ENCODE measurements at regions not wholly inside any gene's neighbourhood (a gene's known extent, or its start where the extent isn't known, plus 50 kb on each side); places are given as distances from the start of the nearest gene placed in this dataset.

DNA sequence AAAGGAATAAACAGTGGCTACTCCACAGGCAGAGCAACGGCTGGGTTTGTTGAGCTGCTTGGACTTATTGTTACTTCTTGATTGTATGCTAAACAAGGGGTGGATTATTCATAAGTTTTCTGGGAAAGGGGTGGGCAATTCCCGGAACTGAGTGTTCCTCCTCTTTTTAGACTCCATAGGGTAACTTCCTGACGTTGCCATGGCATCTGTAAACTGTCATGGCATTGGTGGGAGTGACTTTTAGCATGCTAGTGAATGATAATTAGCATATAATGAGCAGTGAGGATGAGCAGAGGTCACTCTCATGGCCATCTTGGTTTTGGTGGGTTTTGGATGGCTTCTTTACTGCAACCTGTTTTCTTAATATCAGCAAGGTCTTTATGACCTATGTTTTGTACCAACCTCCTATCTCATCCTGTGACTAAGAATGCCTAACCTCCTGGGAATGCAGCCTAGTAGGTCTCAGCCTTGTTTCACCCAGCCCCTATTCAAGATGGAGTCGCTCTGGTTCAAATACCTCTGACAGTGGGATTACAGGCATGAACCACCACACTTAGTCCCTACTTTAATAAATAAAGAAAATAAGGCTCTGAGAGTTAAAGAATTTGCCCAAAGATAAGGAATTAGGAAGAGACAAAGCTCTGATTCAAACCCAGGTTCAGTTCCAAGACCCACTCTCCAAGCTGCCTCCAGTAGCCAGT is 65.6 kb upstream of the CLMP start:
- H3K27ac ChIP-seq (ENCODE audit: low read length): no peak overlapping the region
- no peaks in the 10 kb centered on the region for H3K4me1 ChIP-seq (ENCODE audit: control insufficient read depth, insufficient read depth, low read length)
- no peaks in the 10 kb centered on the region for H3K36me3 ChIP-seq (ENCODE audit: control insufficient read depth, insufficient read depth, low read length)
- H3K27me3 ChIP-seq (ENCODE audit: control insufficient read depth, insufficient read depth, low read length): no peaks in the 10 kb centered on the region
- no peak overlapping the region for H3K4me3 ChIP-seq (ENCODE audit: low read length)
- no CpG with 5 or more reads among the region's 4 CpGs for WGBS (ENCODE audit: insufficient coverage, insufficient read length)
- H3K9me3 ChIP-seq (ENCODE audit: control insufficient read depth, insufficient read depth, low read length): no peaks in the 10 kb centered on the region
- no peak for DNase-seq (ENCODE audit: low read depth, low spot score)

DNA sequence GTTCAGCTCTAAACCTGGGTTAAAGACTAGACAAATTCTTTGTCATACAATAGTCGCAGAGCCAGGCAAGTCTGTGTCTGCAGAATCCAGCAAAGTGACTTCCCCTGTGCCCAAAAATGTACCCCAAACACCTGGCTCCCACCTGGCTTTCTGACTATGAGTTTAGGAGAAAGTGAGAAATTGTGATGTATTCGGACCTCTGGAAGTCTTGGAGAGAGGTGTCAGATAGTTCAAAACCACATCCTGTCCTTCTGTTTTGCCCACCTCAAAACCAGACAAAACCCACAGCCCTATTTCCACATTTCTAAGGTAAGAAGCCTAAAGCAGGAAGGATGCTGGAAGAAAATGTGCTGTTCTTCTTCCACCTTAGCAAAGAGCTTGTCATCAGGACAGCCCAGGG is 63.8 kb upstream of the CLMP start:
- no peak for DNase-seq (ENCODE audit: low read depth, low spot score)
- no peaks in the 10 kb centered on the region for H3K27me3 ChIP-seq (ENCODE audit: control insufficient read depth, insufficient read depth, low read length)
- WGBS (ENCODE audit: insufficient coverage, insufficient read length): no CpG with 5 or more reads among the region's 2 CpGs
- H3K27ac ChIP-seq (ENCODE audit: low read length): no peak overlapping the region
- H3K36me3 ChIP-seq (ENCODE audit: control insufficient read depth, insufficient read depth, low read length): no peaks in the 10 kb centered on the region
- no peaks in the 10 kb centered on the region for H3K9me3 ChIP-seq (ENCODE audit: control insufficient read depth, insufficient read depth, low read length)
- no peak overlapping the region for H3K4me3 ChIP-seq (ENCODE audit: low read length)
- H3K4me1 ChIP-seq (ENCODE audit: control insufficient read depth, insufficient read depth, low read length): no peaks in the 10 kb centered on the region

- Histone ChIP-seq H3K27ac (ENCODE audit: low read length) (no peak overlapping the region), H3K36me3 (ENCODE audit: control insufficient read depth, insufficient read depth, low read length) (no peaks in the 10 kb centered on the region), H3K4me1 (ENCODE audit: control insufficient read depth, insufficient read depth, low read length) (no peaks in the 10 kb centered on the region), H3K9me3 (ENCODE audit: control insufficient read depth, insufficient read depth, low read length) (no peaks in the 10 kb centered on the region), H3K4me3 (ENCODE audit: low read length) (no peak overlapping the region), H3K27me3 (ENCODE audit: control insufficient read depth, insufficient read depth, low read length) (no peaks in the 10 kb centered on the region)
- no peak for DNase-seq (ENCODE audit: low read depth, low spot score)
- WGBS (ENCODE audit: insufficient coverage, insufficient read length): no CpG with 5 or more reads among the region's 5 CpGs
These were observed 62.3 kb upstream of the CLMP start for GRCh38 chr11:123257370-123257769.

DNA sequence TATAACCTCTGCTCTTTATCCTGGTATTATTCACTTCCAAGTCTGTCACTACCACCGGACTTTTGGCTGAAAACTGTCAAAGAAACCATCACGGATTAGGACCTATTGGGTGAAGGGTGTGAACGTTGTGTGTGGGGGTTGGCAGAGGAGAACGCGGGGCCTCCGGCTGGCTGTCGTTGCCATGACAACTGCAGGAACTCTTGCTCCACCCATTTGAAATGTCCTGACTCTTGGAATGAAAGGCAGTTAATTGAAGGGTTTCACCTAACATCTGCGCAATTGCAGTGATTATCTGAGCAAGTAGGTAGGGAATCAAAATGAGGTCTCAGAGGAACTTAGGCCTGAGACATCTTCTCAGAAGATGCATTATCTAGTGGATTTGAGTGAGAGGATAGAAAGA is 60.9 kb upstream of the CLMP start:
- DNase-seq (ENCODE audit: low read depth, low spot score): no peak
- Histone ChIP-seq H3K27ac (ENCODE audit: low read length) (no peak overlapping the region), H3K4me1 (ENCODE audit: control insufficient read depth, insufficient read depth, low read length) (no peaks in the 10 kb centered on the region), H3K27me3 (ENCODE audit: control insufficient read depth, insufficient read depth, low read length) (no peaks in the 10 kb centered on the region), H3K9me3 (ENCODE audit: control insufficient read depth, insufficient read depth, low read length) (no peaks in the 10 kb centered on the region), H3K36me3 (ENCODE audit: control insufficient read depth, insufficient read depth, low read length) (no peaks in the 10 kb centered on the region), H3K4me3 (ENCODE audit: low read length) (no peak overlapping the region)
- no CpG with 5 or more reads among the region's 8 CpGs for WGBS (ENCODE audit: insufficient coverage, insufficient read length)

- DNase-seq (ENCODE audit: low read depth, low spot score): no peak
- H3K27ac ChIP-seq (ENCODE audit: low read length): no peak overlapping the region
- no CpG with 5 or more reads among the region's 3 CpGs for WGBS (ENCODE audit: insufficient coverage, insufficient read length)
- H3K9me3 ChIP-seq (ENCODE audit: control insufficient read depth, insufficient read depth, low read length): no peaks in the 10 kb centered on the region
- no peaks in the 10 kb centered on the region for H3K27me3 ChIP-seq (ENCODE audit: control insufficient read depth, insufficient read depth, low read length)
- H3K4me1 ChIP-seq (ENCODE audit: control insufficient read depth, insufficient read depth, low read length): no peaks in the 10 kb centered on the region
- H3K36me3 ChIP-seq (ENCODE audit: control insufficient read depth, insufficient read depth, low read length): no peaks in the 10 kb centered on the region
- H3K4me3 ChIP-seq (ENCODE audit: low read length): no peak overlapping the region
These were observed 59.3 kb upstream of the CLMP start for GRCh38 chr11:123254357-123254756.

GRCh38 chr11:123253911-123254310 is 58.9 kb upstream of the CLMP start:
- Histone ChIP-seq H3K27ac (ENCODE audit: low read length) (no peak overlapping the region), H3K36me3 (ENCODE audit: control insufficient read depth, insufficient read depth, low read length) (no peaks in the 10 kb centered on the region), H3K27me3 (ENCODE audit: control insufficient read depth, insufficient read depth, low read length) (no peaks in the 10 kb centered on the region), H3K4me3 (ENCODE audit: low read length) (no peak overlapping the region), H3K9me3 (ENCODE audit: control insufficient read depth, insufficient read depth, low read length) (no peaks in the 10 kb centered on the region), H3K4me1 (ENCODE audit: control insufficient read depth, insufficient read depth, low read length) (no peaks in the 10 kb centered on the region)
- WGBS (ENCODE audit: insufficient coverage, insufficient read length): no CpG with 5 or more reads among the region's 3 CpGs
- no peak for DNase-seq (ENCODE audit: low read depth, low spot score)

DNA sequence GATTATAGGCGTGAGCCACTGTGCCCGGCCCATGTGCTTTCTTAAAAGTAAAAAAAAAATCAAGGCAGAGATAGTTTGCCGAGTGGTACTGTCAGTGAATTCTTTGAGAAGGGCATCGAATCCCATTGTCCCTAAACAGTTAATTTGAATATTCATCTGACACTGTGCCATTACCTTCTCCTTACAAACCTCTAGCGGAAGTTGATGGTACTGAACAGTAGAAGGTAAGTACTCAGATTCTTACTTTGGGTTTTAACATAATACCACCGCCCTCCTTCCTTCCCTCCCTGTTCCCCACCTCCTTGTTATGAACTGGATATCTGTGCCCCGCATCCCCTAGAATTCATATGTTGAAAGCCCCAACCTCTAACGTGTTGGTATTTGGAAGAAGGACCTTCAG is 58.2 kb upstream of the CLMP start:
- no CpG with 5 or more reads among the region's 8 CpGs for WGBS (ENCODE audit: insufficient coverage, insufficient read length)
- Histone ChIP-seq H3K36me3 (ENCODE audit: control insufficient read depth, insufficient read depth, low read length) (no peaks in the 10 kb centered on the region), H3K4me3 (ENCODE audit: low read length) (no peak overlapping the region), H3K27ac (ENCODE audit: low read length) (no peak overlapping the region), H3K27me3 (ENCODE audit: control insufficient read depth, insufficient read depth, low read length) (no peaks in the 10 kb centered on the region), H3K9me3 (ENCODE audit: control insufficient read depth, insufficient read depth, low read length) (no peaks in the 10 kb centered on the region), H3K4me1 (ENCODE audit: control insufficient read depth, insufficient read depth, low read length) (no peaks in the 10 kb centered on the region)
- DNase-seq (ENCODE audit: low read depth, low spot score): no peak

GRCh38 chr11:123251657-123252344 is 56.8 kb upstream of the CLMP start:
- Histone ChIP-seq H3K9me3 (ENCODE audit: control insufficient read depth, insufficient read depth, low read length) (no peaks in the 10 kb centered on the region), H3K27ac (ENCODE audit: low read length) (no peak overlapping the region), H3K27me3 (ENCODE audit: control insufficient read depth, insufficient read depth, low read length) (no peaks in the 10 kb centered on the region), H3K36me3 (ENCODE audit: control insufficient read depth, insufficient read depth, low read length) (no peaks in the 10 kb centered on the region), H3K4me1 (ENCODE audit: control insufficient read depth, insufficient read depth, low read length) (no peaks in the 10 kb centered on the region), H3K4me3 (ENCODE audit: low read length) (no peak overlapping the region)
- no peak for DNase-seq (ENCODE audit: low read depth, low spot score)
- no CpG with 5 or more reads among the region's 7 CpGs for WGBS (ENCODE audit: insufficient coverage, insufficient read length)

DNA sequence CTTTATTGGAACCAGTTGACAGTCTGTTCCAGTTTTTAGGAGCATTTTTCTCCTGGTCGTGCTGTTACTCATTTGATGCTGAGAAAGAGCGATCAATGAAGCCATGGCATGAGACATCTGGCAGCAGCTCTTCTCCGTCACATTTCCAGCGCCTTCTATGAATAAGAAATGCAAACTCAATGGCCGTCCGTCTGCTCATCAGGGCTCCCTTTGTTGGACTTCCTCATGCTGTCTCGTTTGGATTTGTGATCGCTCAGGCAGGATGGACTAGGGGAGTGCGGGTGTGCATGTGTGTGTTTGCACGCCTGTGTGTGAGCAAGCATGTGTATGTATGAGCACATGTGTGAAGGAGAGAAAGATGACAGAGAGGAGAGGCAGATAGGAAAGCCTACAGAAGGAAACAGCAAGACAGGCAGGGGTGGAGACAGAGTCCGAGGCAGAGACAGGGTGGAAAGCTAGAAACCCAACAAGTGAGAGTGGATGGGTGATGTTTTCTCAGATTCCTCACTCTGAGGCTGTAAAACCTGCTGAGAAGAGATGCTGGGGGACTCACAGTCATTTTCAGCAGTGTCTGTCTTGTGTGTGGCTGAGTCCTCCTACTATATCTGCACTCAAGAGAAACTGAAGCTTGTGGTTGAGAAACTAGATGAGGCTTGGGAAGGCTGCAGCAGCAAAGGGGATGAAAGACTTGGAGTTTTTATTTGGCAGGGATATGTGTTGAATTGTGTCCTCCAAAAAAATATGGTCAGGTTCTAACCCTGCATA is 56.0 kb upstream of the CLMP start:
- no peaks in the 10 kb centered on the region for H3K4me1 ChIP-seq (ENCODE audit: control insufficient read depth, insufficient read depth, low read length)
- H3K36me3 ChIP-seq (ENCODE audit: control insufficient read depth, insufficient read depth, low read length): no peaks in the 10 kb centered on the region
- WGBS (ENCODE audit: insufficient coverage, insufficient read length): no CpG with 5 or more reads among the region's 11 CpGs
- H3K4me3 ChIP-seq (ENCODE audit: low read length): no peak overlapping the region
- H3K27ac ChIP-seq (ENCODE audit: low read length): no peak overlapping the region
- DNase-seq (ENCODE audit: low read depth, low spot score): no peak
- H3K9me3 ChIP-seq (ENCODE audit: control insufficient read depth, insufficient read depth, low read length): no peaks in the 10 kb centered on the region
- no peaks in the 10 kb centered on the region for H3K27me3 ChIP-seq (ENCODE audit: control insufficient read depth, insufficient read depth, low read length)

GRCh38 chr11:123249354-123249753 is 54.3 kb upstream of the CLMP start:
- Histone ChIP-seq H3K27ac (ENCODE audit: low read length) (no peak overlapping the region), H3K27me3 (ENCODE audit: control insufficient read depth, insufficient read depth, low read length) (no peaks in the 10 kb centered on the region), H3K36me3 (ENCODE audit: control insufficient read depth, insufficient read depth, low read length) (no peaks in the 10 kb centered on the region), H3K9me3 (ENCODE audit: control insufficient read depth, insufficient read depth, low read length) (no peaks in the 10 kb centered on the region), H3K4me3 (ENCODE audit: low read length) (no peak overlapping the region), H3K4me1 (ENCODE audit: control insufficient read depth, insufficient read depth, low read length) (no peaks in the 10 kb centered on the region)
- no CpG with 5 or more reads among the region's 5 CpGs for WGBS (ENCODE audit: insufficient coverage, insufficient read length)
- DNase-seq (ENCODE audit: low read depth, low spot score): no peak

All from iPS DF 6.9 (cell line).